GM12878 (cell line): ENCODE measurements at regions not wholly inside any gene's neighbourhood (a gene's known extent, or its start where the extent isn't known, plus 50 kb on each side); places are given as distances from the start of the nearest gene placed in this dataset.

ENCODE experiments used
- ASH2L ChIP-seq: fragments of 300-600, 200-600 bp; sonication (generic); IDR thresholded peaks from 2 replicates; pipeline ENCODE4 v1.6.1; 2017; ENCODE audit warnings: low read depth, mild to moderate bottlenecking, borderline replicate concordance
- CTCF ChIP-seq, 3 experiments: IDR thresholded peaks in 2 of 3; conservative IDR thresholded peaks in 1 of 3; 2 replicates each; pipeline ENCODE4 v1.5.1; 2011; ENCODE audit warnings: low read depth in 3 of 3, low read length in 3 of 3, mild to moderate bottlenecking in 3 of 3, control low read depth in 2 of 3, moderate library complexity in 2 of 3, inconsistent platforms in 1 of 3, mixed read lengths in 1 of 3; ENCODE audit not compliant: control insufficient read depth in 2 of 3, insufficient read depth in 1 of 3; ENCODE audit errors: extremely low read depth in 1 of 3
- MAX ChIP-seq: IDR thresholded peaks from 2 replicates; pipeline ENCODE4 v1.6.1; 2012; ENCODE audit warnings: low read depth, low read length, improper control_type of control experiment
- NFYB ChIP-seq: IDR thresholded peaks from 2 replicates; pipeline ENCODE4 v1.6.1; 2011; ENCODE audit warnings: low read depth, mild to moderate bottlenecking, low read length, improper control_type of control experiment, moderate library complexity; ENCODE audit not compliant: insufficient read depth
- RAD21 ChIP-seq: IDR thresholded peaks from 2 replicates; pipeline ENCODE4 v1.6.1; 2011; ENCODE audit warnings: mild to moderate bottlenecking, low read depth, low read length, moderate library complexity; ENCODE audit not compliant: insufficient read depth
- SMAD1 ChIP-seq: fragments of 450-650 bp; IDR thresholded peaks from 2 replicates; pipeline ENCODE4 v1.6.1; 2018; ENCODE audit warnings: mild to moderate bottlenecking, low read depth; ENCODE audit not compliant: partially characterized antibody
- SPI1 ChIP-seq: IDR thresholded peaks from 2 replicates; pipeline ENCODE4 v1.6.1; 2011; ENCODE audit warnings: low read depth, mild to moderate bottlenecking, low read length, moderate library complexity, borderline replicate concordance; ENCODE audit not compliant: insufficient read depth
- TAF1 ChIP-seq: IDR thresholded peaks from 2 replicates; pipeline ENCODE4 v1.6.1; 2011; ENCODE audit warnings: mild to moderate bottlenecking, low read depth, low read length, borderline replicate concordance
- ZNF384 ChIP-seq: IDR thresholded peaks from 2 replicates; pipeline ENCODE4 v1.6.1; 2012; ENCODE audit warnings: low read depth, mild to moderate bottlenecking, low read length, improper control_type of control experiment, borderline replicate concordance

- no peak for TF ChIP-seq RAD21
- TF ChIP-seq SPI1 = no peak
- TF ChIP-seq MAX = no peak
- no peak for TF ChIP-seq TAF1
- TF ChIP-seq CTCF (IDR thresholded peaks at IDR 0.05 in 2 of 3, conservative IDR thresholded peaks at IDR 0.05 in 1 of 3; ENCODE audit: control insufficient read depth in 2 of 3, extremely low read depth in 1 of 3, insufficient read depth in 1 of 3, low read depth in 3 of 3, low read length in 3 of 3) = no peak
- no peak for TF ChIP-seq NFYB
- TF ChIP-seq ASH2L = no peak
- no peak for TF ChIP-seq ZNF384
- TF ChIP-seq SMAD1 = no peak
Measured at GRCh38 chr7:51949726-51950644, 633.4 kb upstream of the COBL start.
